GM08714 (cell line): ENCODE measurements at regions not wholly inside any gene's neighbourhood (a gene's known extent, or its start where the extent isn't known, plus 50 kb on each side); places are given as distances from the start of the nearest gene placed in this dataset.

Source experiments
- H3K4me3 ChIP-seq: fragments of 200-500 bp; sonication (Bioruptor generic); 2 replicates; pipeline ENCODE4 v1.5.1; 2014; ENCODE audit warnings: mild to moderate bottlenecking, low read length, inconsistent platforms
- ZNF274 ChIP-seq: IDR thresholded peaks from 2 replicates; pipeline ENCODE4 v1.6.1; 2012; ENCODE audit warnings: mild to moderate bottlenecking, low read depth, low read length

DNA sequence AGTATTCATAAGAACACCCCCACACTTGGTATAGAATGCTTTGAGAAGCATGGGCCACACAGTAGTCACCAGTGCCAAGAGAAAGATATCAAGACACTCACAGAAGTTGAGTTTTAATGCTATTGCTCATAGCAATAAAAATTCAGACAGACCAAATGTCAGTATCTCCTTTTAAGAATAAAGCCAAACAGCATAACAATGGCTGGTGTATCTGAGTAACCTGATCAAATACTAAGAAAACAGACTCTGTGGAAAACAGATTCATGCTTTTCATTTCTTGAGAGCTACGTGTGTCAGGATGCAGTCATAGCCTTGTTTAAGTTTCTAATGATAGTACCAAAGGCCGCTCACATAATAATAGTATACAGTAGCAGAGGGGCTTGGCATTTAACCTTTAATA is 778.5 kb downstream of the MECOM start:
- no peak overlapping the region for H3K4me3 ChIP-seq
- TF ChIP-seq ZNF274 = no peak

- no peak for TF ChIP-seq ZNF274
- no peak overlapping the region for H3K4me3 ChIP-seq
Measured at GRCh38 chr3:168884353-168884903, 779.1 kb downstream of the MECOM start.

- TF ChIP-seq ZNF274 = no peak
- H3K4me3 ChIP-seq = no peak overlapping the region
Measured at GRCh38 chr3:168883145-168883544, 780.4 kb downstream of the MECOM start.

- no peak overlapping the region for H3K4me3 ChIP-seq
- TF ChIP-seq ZNF274 = no peak
Measured at GRCh38 chr3:168881804-168882203, 781.7 kb downstream of the MECOM start.

DNA sequence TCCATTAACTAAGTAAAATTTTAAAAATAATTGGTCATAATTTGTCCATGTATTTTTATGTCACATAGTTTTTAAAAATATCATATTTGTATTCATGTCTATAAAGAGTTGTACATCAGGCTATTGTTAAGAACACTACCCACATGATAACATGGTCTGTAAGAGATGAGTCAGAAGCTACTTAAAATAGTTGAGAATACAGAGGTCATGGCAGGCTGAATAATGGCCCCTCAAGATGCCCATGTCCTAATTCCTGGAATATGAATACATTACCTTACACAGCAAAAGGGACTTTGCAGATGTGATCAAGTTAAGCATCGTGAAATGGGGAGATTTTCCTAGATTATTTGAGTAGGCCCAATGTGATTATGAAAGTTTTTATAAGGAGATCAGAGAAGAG is 782.9 kb upstream of the GOLIM4 start:
- no peak overlapping the region for H3K4me3 ChIP-seq
- TF ChIP-seq ZNF274 = no peak

- H3K4me3 ChIP-seq = no peak overlapping the region
- TF ChIP-seq ZNF274 = no peak
Measured at GRCh38 chr3:168877899-168878298, 782.2 kb upstream of the GOLIM4 start.

DNA sequence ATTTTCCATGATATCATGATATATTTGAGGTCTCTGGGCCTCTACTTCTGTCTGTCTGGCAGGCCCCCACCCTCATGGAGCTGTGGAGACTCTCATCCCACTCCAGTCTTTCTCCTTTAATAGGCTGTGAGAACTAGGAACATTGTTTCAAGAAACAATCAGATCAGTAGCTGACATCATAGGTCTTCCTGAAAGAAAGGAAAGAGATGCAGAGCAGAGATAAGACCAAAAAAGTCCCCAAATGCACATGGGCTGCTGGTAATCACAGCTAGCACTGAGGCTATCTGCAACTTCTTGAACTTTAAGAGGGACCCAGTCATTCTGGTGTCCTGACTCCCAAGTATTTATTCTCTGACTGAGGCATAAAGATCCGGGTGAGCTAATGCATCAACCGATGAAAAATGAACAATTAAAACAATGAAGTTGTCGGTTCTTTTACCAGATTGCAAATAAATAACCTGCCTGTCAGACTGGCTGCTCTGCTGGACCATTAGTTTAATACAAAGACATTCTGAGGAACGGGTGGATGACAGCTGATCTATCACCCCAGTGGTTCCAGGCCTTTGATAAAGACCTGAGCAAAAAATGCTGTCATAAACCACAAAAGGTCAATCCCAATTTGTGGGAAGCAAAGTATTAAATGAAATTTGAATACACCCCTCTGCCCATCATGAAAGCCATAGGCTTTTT is 780.8 kb upstream of the GOLIM4 start:
- no peak for TF ChIP-seq ZNF274
- H3K4me3 ChIP-seq = no peak overlapping the region

- H3K4me3 ChIP-seq = no peak overlapping the region
- no peak for TF ChIP-seq ZNF274
Measured at GRCh38 chr3:168872826-168873225, 777.1 kb upstream of the GOLIM4 start.

DNA sequence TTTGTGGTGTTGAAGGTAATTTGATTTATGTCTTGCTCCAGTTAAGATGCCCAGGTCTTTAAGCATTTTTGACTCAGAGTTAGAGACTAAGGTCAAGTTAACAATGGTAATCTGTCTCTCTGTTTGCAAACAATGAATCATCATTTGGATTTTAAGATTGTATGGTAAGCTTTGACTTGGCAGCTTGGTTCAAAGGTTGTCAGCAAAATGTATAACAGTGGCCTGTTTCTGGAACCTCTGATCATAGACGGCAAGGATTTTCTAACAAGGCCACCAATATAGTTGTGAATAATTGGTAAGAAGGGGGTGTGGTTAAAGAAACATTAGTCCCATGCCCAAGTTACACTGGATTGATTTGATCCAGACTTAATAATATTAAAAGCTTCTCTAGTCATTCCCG is 775.2 kb upstream of the GOLIM4 start:
- no peak overlapping the region for H3K4me3 ChIP-seq
- TF ChIP-seq ZNF274 = no peak

DNA sequence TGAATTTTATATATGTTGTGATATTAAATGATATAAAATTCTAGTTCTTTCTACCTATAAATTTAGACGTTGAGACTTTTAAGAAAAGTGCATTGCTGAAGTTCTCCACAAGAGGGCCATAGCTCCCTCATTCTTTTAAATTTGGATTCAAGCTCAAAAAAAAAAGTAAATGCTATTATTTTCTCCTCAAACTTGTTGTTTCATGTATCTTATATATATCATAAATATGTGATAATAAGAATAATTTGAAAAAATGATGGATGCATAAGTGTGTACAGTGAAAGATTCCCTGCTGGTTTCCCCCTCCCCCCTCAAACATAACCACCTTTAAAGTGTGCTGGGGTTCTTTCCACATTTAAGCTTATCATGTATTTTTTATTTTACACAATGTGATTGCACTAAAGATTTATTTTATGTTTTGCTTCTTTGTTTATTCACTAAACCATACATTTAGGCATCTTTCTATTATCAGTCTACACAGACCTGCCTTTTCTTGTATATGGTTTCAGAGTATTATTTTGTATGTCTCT is 769.4 kb upstream of the GOLIM4 start:
- no peak overlapping the region for H3K4me3 ChIP-seq
- TF ChIP-seq ZNF274 = no peak

DNA sequence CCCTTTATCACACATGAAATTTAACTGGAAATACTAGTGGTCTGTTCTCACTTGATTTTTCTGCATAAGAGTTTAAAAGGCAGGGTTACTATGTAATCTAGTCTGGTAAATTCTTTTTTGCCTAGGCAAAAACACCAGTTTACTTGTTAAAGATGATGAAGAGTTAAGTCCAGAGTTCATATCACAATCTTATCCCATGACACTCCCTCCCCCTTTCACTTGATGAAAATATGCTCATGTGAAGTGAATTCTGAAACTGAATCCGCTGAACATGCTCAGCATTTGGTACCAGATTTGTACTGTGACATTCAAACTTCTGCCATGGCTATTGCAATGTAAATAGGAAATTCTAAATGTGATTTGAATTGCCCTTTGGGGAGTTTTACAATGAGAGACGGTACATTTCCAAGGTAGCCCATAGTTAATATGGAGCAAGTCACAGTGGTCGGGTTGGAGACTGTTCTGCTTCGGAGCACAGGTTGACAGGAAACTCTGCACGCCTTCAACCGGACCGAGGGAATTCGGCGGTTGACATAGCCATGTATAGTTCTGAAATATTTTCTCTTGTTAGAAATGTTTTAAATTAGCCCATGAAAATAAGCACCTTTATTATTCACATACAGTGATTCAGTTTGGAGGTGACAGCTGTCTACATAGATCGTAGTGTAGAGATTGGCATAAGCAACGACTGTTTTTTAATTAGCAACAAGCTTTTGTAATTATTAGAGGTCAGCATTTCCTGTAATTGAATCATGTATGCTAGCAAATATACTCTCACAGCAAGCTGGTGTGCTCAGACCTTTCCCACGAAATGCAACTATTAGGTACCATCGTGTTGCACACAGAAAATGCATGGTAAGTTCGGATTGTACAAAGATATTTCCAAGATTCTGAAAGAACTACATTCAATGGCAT is 768.6 kb upstream of the GOLIM4 start:
- H3K4me3 ChIP-seq = no peak overlapping the region

GRCh38 chr3:168863561-168863960 is 767.8 kb upstream of the GOLIM4 start:
- TF ChIP-seq ZNF274 = no peak
- no peak overlapping the region for H3K4me3 ChIP-seq

More for the DNA sequence above, 768.6 kb upstream of the GOLIM4 start:
- TF ChIP-seq ZNF274 = no peak

DNA sequence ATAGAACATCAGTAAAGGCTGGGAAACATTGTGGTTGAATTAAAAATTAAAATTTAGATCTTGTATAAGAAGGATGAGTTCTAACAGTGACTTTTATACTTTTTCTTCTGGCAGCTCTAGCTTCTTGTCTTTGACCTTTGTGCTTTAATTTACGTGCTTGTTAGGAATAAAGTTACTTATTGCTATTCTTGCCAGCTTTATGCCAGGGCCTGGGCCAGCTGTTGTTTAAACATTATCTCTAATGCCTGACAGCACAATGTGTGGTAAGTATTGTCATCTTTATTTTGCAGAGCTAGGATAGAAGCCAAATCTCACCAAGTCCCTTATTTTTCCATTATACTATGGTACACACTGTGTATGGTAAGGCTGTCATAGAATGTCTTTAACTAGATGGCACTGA is 766.7 kb upstream of the GOLIM4 start:
- no peak for TF ChIP-seq ZNF274
- no peak overlapping the region for H3K4me3 ChIP-seq

GRCh38 chr3:168860592-168860991 is 764.9 kb upstream of the GOLIM4 start:
- no peak for TF ChIP-seq ZNF274
- no peak overlapping the region for H3K4me3 ChIP-seq

DNA sequence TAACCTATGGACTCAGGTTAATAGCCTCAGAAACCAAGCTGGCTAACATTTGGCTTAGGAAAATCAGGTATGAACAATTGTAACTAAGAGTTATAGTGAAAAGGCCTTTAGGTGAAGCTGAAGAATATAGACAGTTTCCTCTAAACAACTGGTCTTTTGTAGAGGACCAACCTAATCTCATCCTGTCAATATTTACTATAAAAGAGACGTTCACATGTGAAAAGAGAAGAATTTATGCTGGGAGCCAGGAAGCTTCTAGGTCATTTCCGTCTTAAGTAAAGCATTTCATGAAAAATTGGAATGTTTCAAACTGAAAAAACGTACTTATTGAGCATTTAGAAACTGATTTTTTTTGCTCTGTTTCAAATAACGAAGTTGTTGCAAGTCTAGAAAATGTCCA is 764.3 kb upstream of the GOLIM4 start:
- no peak for TF ChIP-seq ZNF274

GRCh38 chr3:168859574-168859973 is 763.9 kb upstream of the GOLIM4 start:
- H3K4me3 ChIP-seq = no peak overlapping the region
- no peak for TF ChIP-seq ZNF274

More for the DNA sequence above, 764.3 kb upstream of the GOLIM4 start:
- no peak overlapping the region for H3K4me3 ChIP-seq
